Ishikawa (cell line): ENCODE measurements at regions not wholly inside any gene's neighbourhood (a gene's known extent, or its start where the extent isn't known, plus 50 kb on each side); places are given as distances from the start of the nearest gene placed in this dataset.

Experiments
- CEBPB ChIP-seq: IDR thresholded peaks from 2 replicates; pipeline ENCODE4 v1.6.1; 2012
- CREB1 ChIP-seq: IDR thresholded peaks from 2 replicates; pipeline ENCODE4 v1.6.1; 2012; ENCODE audit warnings: low read depth
- EGR1 ChIP-seq: IDR thresholded peaks from 2 replicates; pipeline ENCODE4 v1.6.1; 2012
- EP300 ChIP-seq: IDR thresholded peaks from 2 replicates; pipeline ENCODE4 v1.6.1; 2012; ENCODE audit warnings: borderline replicate concordance
- TAF1 ChIP-seq: IDR thresholded peaks from 2 replicates; pipeline ENCODE4 v1.6.1; 2012; ENCODE audit warnings: low read depth, mild to moderate bottlenecking
- TCF12 ChIP-seq: IDR thresholded peaks from 2 replicates; pipeline ENCODE4 v1.6.1; 2012; ENCODE audit warnings: low read depth
- TEAD4 ChIP-seq: IDR thresholded peaks from 2 replicates; pipeline ENCODE4 v1.6.1; 2012
- YY1 ChIP-seq: IDR thresholded peaks from 2 replicates; pipeline ENCODE4 v1.6.1; 2012; ENCODE audit warnings: low read depth
- ZBTB7A ChIP-seq: IDR thresholded peaks from 2 replicates; pipeline ENCODE4 v1.6.1; 2012; ENCODE audit warnings: low read depth
- TF ChIP-seq, protein P1 (sequence below): IDR thresholded peaks from 2 replicates; pipeline ENCODE4 v1.6.1; 2012
- TF ChIP-seq, protein P2 (sequence below): IDR thresholded peaks from 2 replicates; pipeline ENCODE4 v1.6.1; 2012; ENCODE audit warnings: low read depth, mild to moderate bottlenecking
- TF ChIP-seq, protein P3 (sequence below): IDR thresholded peaks from 2 replicates; pipeline ENCODE4 v1.6.1; 2012

DNA sequence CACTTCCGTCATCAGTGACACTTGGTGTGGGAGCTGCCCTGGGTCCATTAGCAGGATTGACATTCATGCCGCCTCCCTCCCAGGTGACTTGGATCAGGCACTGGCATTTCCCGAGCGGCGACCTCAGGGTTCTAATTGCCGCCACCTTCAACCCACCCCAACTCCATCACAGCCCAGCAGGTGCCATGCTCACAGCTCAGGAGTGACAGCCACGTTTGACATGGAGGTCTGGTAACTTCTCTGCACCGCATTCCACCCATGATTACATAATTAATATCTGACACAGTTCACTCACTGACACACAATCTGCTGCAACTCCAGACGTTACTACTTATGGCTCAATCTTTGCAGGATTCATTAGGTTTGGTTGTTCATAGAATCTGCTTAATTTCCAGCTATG, 450.9 kb upstream of the MYT1L start:
- TF ChIP-seq YY1 (no peak), TCF12 (no peak), EGR1 (no peak), ZBTB7A (no peak), EP300 (no peak), TEAD4 (no peak), CEBPB (no peak), TAF1 (no peak), CREB1 (no peak)
- TF ChIP-seq, protein P1, sequence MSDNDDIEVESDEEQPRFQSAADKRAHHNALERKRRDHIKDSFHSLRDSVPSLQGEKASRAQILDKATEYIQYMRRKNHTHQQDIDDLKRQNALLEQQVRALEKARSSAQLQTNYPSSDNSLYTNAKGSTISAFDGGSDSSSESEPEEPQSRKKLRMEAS = no peak
- TF ChIP-seq, protein P2, sequence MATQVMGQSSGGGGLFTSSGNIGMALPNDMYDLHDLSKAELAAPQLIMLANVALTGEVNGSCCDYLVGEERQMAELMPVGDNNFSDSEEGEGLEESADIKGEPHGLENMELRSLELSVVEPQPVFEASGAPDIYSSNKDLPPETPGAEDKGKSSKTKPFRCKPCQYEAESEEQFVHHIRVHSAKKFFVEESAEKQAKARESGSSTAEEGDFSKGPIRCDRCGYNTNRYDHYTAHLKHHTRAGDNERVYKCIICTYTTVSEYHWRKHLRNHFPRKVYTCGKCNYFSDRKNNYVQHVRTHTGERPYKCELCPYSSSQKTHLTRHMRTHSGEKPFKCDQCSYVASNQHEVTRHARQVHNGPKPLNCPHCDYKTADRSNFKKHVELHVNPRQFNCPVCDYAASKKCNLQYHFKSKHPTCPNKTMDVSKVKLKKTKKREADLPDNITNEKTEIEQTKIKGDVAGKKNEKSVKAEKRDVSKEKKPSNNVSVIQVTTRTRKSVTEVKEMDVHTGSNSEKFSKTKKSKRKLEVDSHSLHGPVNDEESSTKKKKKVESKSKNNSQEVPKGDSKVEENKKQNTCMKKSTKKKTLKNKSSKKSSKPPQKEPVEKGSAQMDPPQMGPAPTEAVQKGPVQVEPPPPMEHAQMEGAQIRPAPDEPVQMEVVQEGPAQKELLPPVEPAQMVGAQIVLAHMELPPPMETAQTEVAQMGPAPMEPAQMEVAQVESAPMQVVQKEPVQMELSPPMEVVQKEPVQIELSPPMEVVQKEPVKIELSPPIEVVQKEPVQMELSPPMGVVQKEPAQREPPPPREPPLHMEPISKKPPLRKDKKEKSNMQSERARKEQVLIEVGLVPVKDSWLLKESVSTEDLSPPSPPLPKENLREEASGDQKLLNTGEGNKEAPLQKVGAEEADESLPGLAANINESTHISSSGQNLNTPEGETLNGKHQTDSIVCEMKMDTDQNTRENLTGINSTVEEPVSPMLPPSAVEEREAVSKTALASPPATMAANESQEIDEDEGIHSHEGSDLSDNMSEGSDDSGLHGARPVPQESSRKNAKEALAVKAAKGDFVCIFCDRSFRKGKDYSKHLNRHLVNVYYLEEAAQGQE = no peak
- TF ChIP-seq, protein P3, sequence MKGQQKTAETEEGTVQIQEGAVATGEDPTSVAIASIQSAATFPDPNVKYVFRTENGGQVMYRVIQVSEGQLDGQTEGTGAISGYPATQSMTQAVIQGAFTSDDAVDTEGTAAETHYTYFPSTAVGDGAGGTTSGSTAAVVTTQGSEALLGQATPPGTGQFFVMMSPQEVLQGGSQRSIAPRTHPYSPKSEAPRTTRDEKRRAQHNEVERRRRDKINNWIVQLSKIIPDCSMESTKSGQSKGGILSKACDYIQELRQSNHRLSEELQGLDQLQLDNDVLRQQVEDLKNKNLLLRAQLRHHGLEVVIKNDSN = no peak
